ENCODE measurements at regions not wholly inside any gene's neighbourhood (a gene's known extent, or its start where the extent isn't known, plus 50 kb on each side); places are given as distances from the start of the nearest gene placed in this dataset.

- TF ChIP-seq CHD7 (IDR thresholded peaks at IDR 0.05; ENCODE audit: insufficient replicate concordance, low read length) (no peak), FOSL1 (IDR thresholded peaks at IDR 0.05; ENCODE audit: insufficient read depth, low read depth, low read length) (no peak), RNF2 (IDR thresholded peaks at IDR 0.05; ENCODE audit: borderline replicate concordance, low read depth, low read length, missing control alignments, poor library complexity, severe bottlenecking) (no peak), KDM4A (IDR thresholded peaks at IDR 0.05; ENCODE audit: low read depth, low read length, severe bottlenecking) (no peak), SUZ12 (IDR thresholded peaks at IDR 0.05; ENCODE audit: low read length) (no peak), CBX5 (IDR thresholded peaks at IDR 0.05; ENCODE audit: low read depth, low read length) (no peak), RAD21 (IDR thresholded peaks at IDR 0.05 in 1 of 2, conservative IDR thresholded peaks at IDR 0.05 in 1 of 2; ENCODE audit: low read depth in 2 of 2, low read length in 2 of 2) (no peak), MAFK (IDR thresholded peaks at IDR 0.05; ENCODE audit: low read depth, low read length) (no peak), KDM1A (IDR thresholded peaks at IDR 0.05; ENCODE audit: borderline replicate concordance, low read length) (no peak), GABPA (IDR thresholded peaks at IDR 0.05; ENCODE audit: borderline replicate concordance, insufficient read depth, low read length) (no peak)
Measured at GRCh38 chr4:217891-218290, 87.4 kb downstream of the ZNF732 start (continued).

Data from H1 (cell line).